Breast epithelium (tissue), 4 donors: ENCODE measurements at regions not wholly inside any gene's neighbourhood (a gene's known extent, or its start where the extent isn't known, plus 50 kb on each side); places are given as distances from the start of the nearest gene placed in this dataset.

ENCODE experiments used
- DNase-seq, 2 donors: peaks; one replicate each; pipeline ENCODE4 v3.0.0-alpha.2; 2019; ENCODE audit warnings: low spot score in 2 of 2
- H3K27ac ChIP-seq, 2 donors: fragments of 200-600 bp; sonication (generic) in 1 of 2; one replicate each; pipeline ENCODE4 v1.5.1; 2016 to 2019; ENCODE audit warnings: mild to moderate bottlenecking in 1 of 2
- H3K27me3 ChIP-seq, 2 donors: fragments of 200-600 bp; sonication (generic) in 1 of 2; one replicate each; pipeline versions ENCODE4 v1.5.1 to v1.6.0; 2017 to 2019; ENCODE audit warnings: control low read depth in 1 of 2, mild to moderate bottlenecking in 1 of 2
- H3K36me3 ChIP-seq: fragments of 200-600 bp; one replicate; pipeline ENCODE4 v1.5.1; 2019
- H3K4me1 ChIP-seq, 2 donors: fragments of 200-600 bp; sonication (generic); one replicate each; pipeline ENCODE4 v1.5.1; 2016 to 2019; ENCODE audit warnings: control low read depth in 1 of 2
- H3K4me3 ChIP-seq, 3 donors: fragments of 200-600 bp; sonication (generic); 1 replicate in 2 of 3; 2 replicates in 1 of 3; pipeline ENCODE4 v1.5.1; 2016 to 2019; ENCODE audit warnings: mild to moderate bottlenecking in 3 of 3, moderate library complexity in 2 of 3
- H3K9me3 ChIP-seq, 2 donors: fragments of 200-600 bp; sonication (generic) in 1 of 2; one replicate each; pipeline ENCODE4 v1.5.1; 2016 to 2019; ENCODE audit warnings: control low read depth in 1 of 2
- CTCF ChIP-seq, 3 donors: fragments of 450-650 bp; IDR thresholded peaks; one replicate each; pipeline ENCODE4 v1.5.1; 2016 to 2017; ENCODE audit warnings: antibody characterized with exemption in 3 of 3, mild to moderate bottlenecking in 3 of 3, moderate library complexity in 3 of 3
- POLR2A ChIP-seq: fragments of 450-650 bp; IDR thresholded peaks from one replicate; pipeline ENCODE4 v1.6.1; 2016; ENCODE audit warnings: antibody characterized with exemption, mild to moderate bottlenecking, moderate library complexity
- POLR2AphosphoS5 ChIP-seq, 3 donors: sonication (generic); formaldehyde crosslinking; IDR thresholded peaks; one replicate each; pipeline ENCODE4 v1.6.1; 2017; ENCODE audit warnings: antibody characterized with exemption in 3 of 3
- intact Hi-C: fragments of 100-400 bp; cut with DNase I; formaldehyde crosslinking; loops from one replicate; pipeline ENCODE4 v1.15.1; 2023; ENCODE audit warnings: low total_unique reads

GRCh38 chr16:60318486-60318885, 1584.4 kb upstream of the GOT2 start:
- Histone ChIP-seq H3K4me1 (no peaks in the 10 kb centered on the region), H3K27me3 (no peaks in the 10 kb centered on the region), H3K9me3 (no peaks in the 10 kb centered on the region), H3K4me3 (no peak overlapping the region), H3K36me3 (no peaks in the 10 kb centered on the region), H3K27ac (no peak overlapping the region)
- intact Hi-C loops: no loop called here
- TF ChIP-seq POLR2AphosphoS5 (IDR thresholded peaks at IDR 0.05): no peak
- TF ChIP-seq CTCF (IDR thresholded peaks at IDR 0.05): no peak
- TF ChIP-seq POLR2A: no peak
- no peak for DNase-seq

GRCh38 chr16:60310846-60311445, 1576.8 kb upstream of the GOT2 start:
- no peak overlapping the region for H3K27ac ChIP-seq
- TF ChIP-seq POLR2AphosphoS5 (IDR thresholded peaks at IDR 0.05) (no peak), POLR2A (no peak), CTCF (IDR thresholded peaks at IDR 0.05) (no peak)
- intact Hi-C loops: no loop called here
- peaks cover 0 to 4% of the 10 kb centered on the region in 2 donors for H3K9me3 ChIP-seq
- DNase-seq: no peak
- H3K4me1 ChIP-seq: no peaks in the 10 kb centered on the region
- H3K36me3 ChIP-seq: no peaks in the 10 kb centered on the region
- H3K4me3 ChIP-seq: no peak overlapping the region
- no peaks in the 10 kb centered on the region for H3K27me3 ChIP-seq

GRCh38 chr16:60304720-60305119, 1570.6 kb upstream of the GOT2 start:
- intact Hi-C loops: no loop called here
- TF ChIP-seq POLR2AphosphoS5 (IDR thresholded peaks at IDR 0.05) (no peak), CTCF (IDR thresholded peaks at IDR 0.05) (no peak), POLR2A (no peak)
- H3K4me3 ChIP-seq: no peak overlapping the region
- no peaks in the 10 kb centered on the region for H3K36me3 ChIP-seq
- DNase-seq: no peak
- no peak overlapping the region for H3K27ac ChIP-seq
- H3K27me3 ChIP-seq: no peaks in the 10 kb centered on the region
- peaks cover 0 to 4% of the 10 kb centered on the region in 2 donors for H3K9me3 ChIP-seq
- no peaks in the 10 kb centered on the region for H3K4me1 ChIP-seq

- no peaks in the 10 kb centered on the region for H3K27me3 ChIP-seq
- no peak for TF ChIP-seq POLR2AphosphoS5 (IDR thresholded peaks at IDR 0.05)
- TF ChIP-seq CTCF (IDR thresholded peaks at IDR 0.05): no peak
- no peak for TF ChIP-seq POLR2A
- DNase-seq: no peak
- intact Hi-C loops: no loop called here
- H3K4me1 ChIP-seq: no peaks in the 10 kb centered on the region
- H3K36me3 ChIP-seq: no peaks in the 10 kb centered on the region
- peaks cover 0 to 4% of the 10 kb centered on the region in 2 donors for H3K9me3 ChIP-seq
- H3K4me3 ChIP-seq: no peak overlapping the region
- H3K27ac ChIP-seq: no peak overlapping the region
Measured at GRCh38 chr16:60304066-60304465, 1570.0 kb upstream of the GOT2 start.

GRCh38 chr16:60302676-60303075, 1568.6 kb upstream of the GOT2 start:
- Histone ChIP-seq H3K27me3 (no peaks in the 10 kb centered on the region), H3K4me3 (no peak overlapping the region), H3K4me1 (no peaks in the 10 kb centered on the region), H3K27ac (no peak overlapping the region), H3K9me3 (no peaks in the 10 kb centered on the region), H3K36me3 (no peaks in the 10 kb centered on the region)
- TF ChIP-seq CTCF (IDR thresholded peaks at IDR 0.05) (no peak), POLR2AphosphoS5 (IDR thresholded peaks at IDR 0.05) (no peak), POLR2A (no peak)
- no peak for DNase-seq
- intact Hi-C loops: no loop called here
